Activated T-cell treated with anti-CD3 and anti-CD28 coated beads, Interleukin-2, amount 50 U/mL, for 1 hour (primary cell): ENCODE measurements at regions not wholly inside any gene's neighbourhood (a gene's known extent, or its start where the extent isn't known, plus 50 kb on each side); places are given as distances from the start of the nearest gene placed in this dataset.

ENCODE experiments used
- DNase-seq: peaks from one replicate; pipeline ENCODE4 v3.0.0-alpha.2; 2020

- no peak for DNase-seq
Measured at GRCh38 chr7:36011588-36011965, 141.5 kb upstream of the EEPD1 start.

- no peak for DNase-seq
Measured at GRCh38 chr7:36013246-36014014, 139.6 kb upstream of the EEPD1 start.

- no peak for DNase-seq
Measured at GRCh38 chr7:36014961-36015360, 138.1 kb upstream of the EEPD1 start.

DNA sequence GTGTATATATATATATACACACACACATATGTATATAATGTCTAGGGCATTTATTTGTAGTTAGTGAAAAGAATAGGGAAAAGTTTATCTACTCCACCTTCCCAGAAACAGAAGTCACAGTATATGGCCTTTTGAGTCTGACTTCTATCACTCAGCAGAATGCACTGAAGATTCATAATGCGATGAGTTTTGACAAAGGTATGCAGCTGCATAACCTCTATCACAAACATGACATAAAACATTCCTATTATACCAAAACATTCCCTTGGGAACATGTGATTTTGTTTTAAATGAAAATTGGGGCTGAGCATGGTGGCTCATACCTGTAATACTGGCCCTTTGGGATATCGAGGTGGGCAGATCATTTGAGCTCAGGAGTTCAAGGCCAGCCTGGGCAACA, 137.3 kb upstream of the EEPD1 start:
- DNase-seq, result no peak

- no peak for DNase-seq
Measured at GRCh38 chr7:36016648-36017047, 136.4 kb upstream of the EEPD1 start.

DNA sequence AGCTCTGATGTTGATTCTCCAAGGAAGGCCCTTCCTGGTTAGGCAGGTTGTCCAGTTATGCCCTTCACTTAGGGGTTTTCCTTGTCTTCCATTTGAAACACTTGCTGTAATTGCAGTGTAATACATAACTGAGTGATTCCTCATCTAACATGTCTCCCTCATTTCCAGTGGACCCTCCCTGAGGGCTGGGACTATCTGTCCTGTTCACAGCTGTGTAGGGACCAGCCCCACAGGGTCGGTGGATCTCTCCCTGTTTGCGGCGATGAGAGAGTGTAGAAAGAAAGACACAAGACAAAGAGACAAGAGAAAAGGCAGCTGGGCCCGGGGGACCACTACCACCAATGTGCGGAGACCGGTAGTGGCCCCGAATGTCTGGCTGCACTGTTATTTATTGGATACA, 135.9 kb upstream of the EEPD1 start:
- DNase-seq, result no peak

DNA sequence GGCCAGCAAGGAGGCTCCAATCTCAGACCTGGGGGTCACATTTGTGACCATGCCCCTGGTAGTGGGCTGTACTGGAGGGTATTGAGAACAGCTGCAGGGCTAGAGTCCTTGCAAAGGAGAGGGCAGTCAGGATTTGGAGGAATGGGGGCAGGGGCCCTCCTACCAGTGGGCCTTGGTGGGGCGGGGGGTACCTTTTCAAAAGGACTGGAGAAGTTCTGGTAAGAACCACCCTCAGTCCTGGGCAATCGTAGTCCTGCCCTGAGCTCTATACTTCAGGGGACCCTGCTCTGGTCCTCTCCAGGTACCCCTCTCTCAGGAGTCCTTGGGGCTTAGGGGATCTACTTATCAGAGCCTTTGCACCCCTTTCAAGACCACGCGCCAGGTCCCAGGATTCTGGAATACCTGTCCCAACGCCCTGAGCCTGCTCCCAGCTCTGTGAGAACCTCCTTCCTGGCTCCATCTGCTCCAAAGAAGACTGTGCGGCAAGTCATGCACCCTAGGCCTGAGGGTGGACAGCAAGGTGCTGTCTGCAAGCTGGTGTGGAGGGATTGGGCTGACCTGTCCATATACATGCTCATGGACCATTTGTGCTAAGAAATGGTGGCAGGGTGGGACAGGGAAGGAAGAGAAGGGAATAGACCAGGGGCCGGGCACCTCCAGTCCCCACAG, 134.1 kb upstream of the EEPD1 start:
- DNase-seq, result no peak

- DNase-seq, result no peak
Measured at GRCh38 chr7:36019538-36019937, 133.5 kb upstream of the EEPD1 start.

DNA sequence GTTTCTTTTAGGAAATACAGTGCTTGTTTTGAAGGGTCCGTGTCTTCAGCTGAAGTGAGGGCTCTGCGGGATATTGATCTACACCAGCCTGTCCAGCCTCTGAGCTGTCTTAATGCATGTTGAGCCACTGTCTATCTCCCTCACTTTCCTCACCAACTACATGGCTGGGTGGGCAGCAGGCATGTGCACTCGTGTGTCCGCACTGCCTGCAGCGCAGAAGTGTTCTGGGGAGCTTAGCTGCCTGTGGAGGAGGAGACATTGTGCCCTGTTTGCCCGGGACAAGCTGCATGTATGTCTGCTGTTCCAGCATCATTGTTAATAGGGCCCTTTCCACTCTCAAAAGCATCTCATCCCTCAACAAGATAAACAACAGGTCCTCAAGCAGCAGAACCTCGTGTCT, 133.1 kb upstream of the EEPD1 start:
- DNase-seq, result no peak

GRCh38 chr7:36021367-36021766, 131.7 kb upstream of the EEPD1 start:
- DNase-seq, result no peak

GRCh38 chr7:36021917-36022550, 131.0 kb upstream of the EEPD1 start:
- no peak for DNase-seq

DNA sequence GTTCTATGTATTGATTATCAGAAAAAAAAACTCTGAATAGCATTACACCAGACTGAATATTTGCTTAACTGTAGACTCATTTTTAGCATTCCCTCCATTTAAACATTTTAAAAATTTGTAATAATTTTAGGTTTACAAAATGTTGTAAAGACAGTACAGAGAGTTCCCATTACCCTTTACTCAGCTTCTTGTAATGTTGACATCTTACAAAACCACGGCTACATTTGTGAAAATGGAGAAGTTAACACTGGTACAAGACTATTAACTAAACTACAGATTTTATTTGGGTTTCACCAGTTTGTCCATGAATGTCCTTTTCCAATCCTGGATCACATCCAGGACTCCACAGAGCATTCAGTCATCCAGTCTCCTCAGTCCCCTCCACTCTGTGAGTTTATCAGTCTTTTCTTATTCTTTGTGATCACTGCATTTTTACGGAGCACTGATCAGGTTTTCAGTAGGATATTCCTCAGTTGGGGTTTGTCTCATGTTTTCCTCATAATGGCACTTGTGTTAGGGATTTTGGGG, 130.0 kb upstream of the EEPD1 start:
- no peak for DNase-seq

- no peak for DNase-seq
Measured at GRCh38 chr7:36025190-36025589, 127.9 kb upstream of the EEPD1 start.

GRCh38 chr7:36029311-36029710, 123.7 kb upstream of the EEPD1 start:
- no peak for DNase-seq

- DNase-seq, result no peak
Measured at GRCh38 chr7:36029853-36030515, 123.1 kb upstream of the EEPD1 start.

DNA sequence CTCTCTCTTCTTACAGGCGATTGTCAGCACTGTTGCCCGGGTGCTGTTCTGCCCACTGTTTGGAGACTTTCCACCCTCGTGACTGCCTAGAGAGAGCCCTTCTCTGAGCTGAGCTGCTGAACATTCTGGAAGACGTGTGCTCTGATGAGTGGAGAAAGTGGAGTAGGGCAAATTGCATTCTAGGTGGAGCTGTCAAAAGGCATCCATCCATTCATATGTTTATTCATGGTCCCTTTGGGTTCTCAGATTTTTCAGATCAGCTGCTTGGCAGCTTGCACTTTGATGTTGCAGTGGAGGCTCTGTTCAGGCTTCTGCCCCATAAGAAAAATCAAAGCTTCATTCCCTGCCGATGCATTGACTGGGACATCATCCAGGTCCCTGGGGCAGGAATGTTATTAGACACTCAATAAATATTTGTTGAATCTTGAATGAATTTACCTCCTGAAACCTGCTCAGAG, 120.7 kb upstream of the EEPD1 start:
- no peak for DNase-seq

- DNase-seq, result no peak
Measured at GRCh38 chr7:36034020-36034419, 119.0 kb upstream of the EEPD1 start.

GRCh38 chr7:36035186-36035585, 117.9 kb upstream of the EEPD1 start:
- no peak for DNase-seq

DNA sequence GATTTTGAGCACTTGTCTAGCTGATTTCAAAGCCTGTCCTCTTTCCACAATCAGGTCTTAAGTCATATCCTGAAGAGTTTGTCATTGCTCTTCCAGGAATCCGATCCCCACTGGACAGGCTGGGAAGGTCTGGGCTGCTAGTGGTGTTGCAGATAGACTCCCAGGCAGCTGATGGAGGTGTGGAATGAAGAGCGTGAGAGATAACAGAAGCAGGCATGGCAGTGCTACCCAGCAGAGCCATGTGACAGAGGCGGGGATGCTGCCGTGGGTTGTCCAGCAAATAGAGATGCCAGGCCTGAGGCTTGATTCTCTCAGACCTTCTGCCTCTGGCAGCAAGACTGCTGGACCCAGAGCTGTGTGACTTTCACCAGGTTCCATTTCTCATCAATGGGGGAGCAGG, 116.5 kb upstream of the EEPD1 start:
- no peak for DNase-seq

- DNase-seq, result no peak
Measured at GRCh38 chr7:36037121-36037662, 115.9 kb upstream of the EEPD1 start.

GRCh38 chr7:36038063-36038721, 114.9 kb upstream of the EEPD1 start:
- no peak for DNase-seq

- DNase-seq, result no peak
Measured at GRCh38 chr7:36039243-36039642, 113.8 kb upstream of the EEPD1 start.

DNA sequence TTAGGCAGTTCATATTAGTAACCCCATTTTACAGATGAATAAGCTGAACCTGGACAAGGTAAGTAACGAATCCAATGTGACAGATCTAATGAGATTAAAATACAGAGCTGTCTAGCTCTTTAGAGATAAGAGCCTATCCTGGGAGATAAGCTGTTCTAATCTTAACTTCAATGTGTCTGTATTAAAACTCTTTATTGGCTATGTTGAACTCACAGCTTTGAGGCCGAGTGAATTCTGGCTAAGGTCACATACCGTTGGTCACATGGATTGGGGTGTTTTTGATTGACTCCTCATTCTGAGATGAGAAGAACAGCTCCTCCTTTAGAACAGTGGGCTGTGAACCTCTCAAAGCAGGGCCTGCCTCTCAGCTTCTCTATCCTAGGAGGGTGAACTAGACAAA, 113.4 kb upstream of the EEPD1 start:
- DNase-seq, result no peak
